A549 (cell line): ENCODE measurements at regions not wholly inside any gene's neighbourhood (a gene's known extent, or its start where the extent isn't known, plus 50 kb on each side); places are given as distances from the start of the nearest gene placed in this dataset.

Source experiments
- ATAC-seq, 2 experiments: fragments of 200-7000 bp in 1 of 2; fragments of >200 bp in 1 of 2; cut with Nextera tagmentation in 1 of 2; cut with Tn5 transposase in 1 of 2; 3 replicates each; pipeline versions ENCODE4 v1.8.0 to v1.9.1; 2018 to 2020; ENCODE audit warnings: mild to moderate bottlenecking in 1 of 2, moderate library complexity in 1 of 2
- CTCF ChIA-PET: fragments of 300-600 bp; sonication (Branson Sonifier 250); formaldehyde crosslinking; extraction: SDS; loops from one replicate; lab custom pipeline; 2021; ENCODE audit warnings: antibody characterized with exemption, inconsistent platforms; lab: Yijun Ruan, JAX
- POLR2A ChIA-PET: fragments of 350-600 bp; formaldehyde crosslinking; extraction: SDS; loops from one replicate; lab custom pipeline; 2021; ENCODE audit warnings: antibody characterized with exemption, inconsistent platforms; lab: Yijun Ruan, JAX
- DNase-seq, 2 experiments: peaks; one replicate each; pipeline versions ENCODE4 v3.0.0 to v3.0.0-alpha.2; 2011 to 2016; ENCODE audit warnings: low read depth in 1 of 2, low spot score in 1 of 2
- FAIRE-seq: peaks from 2 replicates; lab custom pipeline; 2011; peaks lifted over from hg19 to GRCh38; lab: Jason Lieb, UNC
- H3K27ac ChIP-seq, 2 experiments: fragments of >200 bp; sonication (Bioruptor Twin); formaldehyde crosslinking; 3 replicates each; pipeline ENCODE4 v1.5.1; 2016 to 2017
- H3K4me1 ChIP-seq: fragments of >200 bp; sonication (Bioruptor Twin); formaldehyde crosslinking; 3 replicates; pipeline ENCODE4 v1.6.1; 2016
- H3K4me2 ChIP-seq: fragments of >200 bp; sonication (Bioruptor Twin); formaldehyde crosslinking; 3 replicates; pipeline ENCODE4 v1.6.1; 2016
- H3K4me3 ChIP-seq: fragments of >200 bp; sonication (Bioruptor Twin); formaldehyde crosslinking; 3 replicates; pipeline ENCODE4 v1.5.1; 2016
- H3K9me3 ChIP-seq: fragments of >200 bp; sonication (Bioruptor Twin); formaldehyde crosslinking; 3 replicates; pipeline ENCODE4 v1.6.1; 2016
- ATOH8 ChIP-seq: fragments of 250-450 bp; sonication (Bioruptor Pico); IDR thresholded peaks from 2 replicates; pipeline ENCODE4 v1.5.0; 2020; ENCODE audit warnings: low read depth, mild to moderate bottlenecking, moderate library complexity
- BHLHE40 ChIP-seq: IDR thresholded peaks from 2 replicates; pipeline ENCODE4 v1.6.1; 2012; ENCODE audit warnings: low read depth, low read length, inconsistent platforms
- CBX8 ChIP-seq: fragments of 200-600 bp; sonication (generic); IDR thresholded peaks from 2 replicates; pipeline ENCODE4 v1.6.1; 2016
- CHD2 ChIP-seq: fragments of 150-350 bp; IDR thresholded peaks from 2 replicates; pipeline ENCODE4 v1.6.1; 2014; ENCODE audit warnings: low read length; ENCODE audit not compliant: partially characterized antibody
- CHD4 ChIP-seq: fragments of 200-600 bp; sonication (generic); IDR thresholded peaks from 2 replicates; pipeline ENCODE4 v1.6.1; 2016; ENCODE audit warnings: antibody characterized with exemption, mild to moderate bottlenecking, borderline replicate concordance
- CTCF ChIP-seq: fragments of >200 bp; sonication (Bioruptor Twin); formaldehyde crosslinking; IDR thresholded peaks from 3 replicates; pipeline ENCODE4 v1.5.1; 2016
- E2F6 ChIP-seq: IDR thresholded peaks from 2 replicates; pipeline ENCODE4 v1.6.1; 2012; ENCODE audit warnings: low read depth, borderline replicate concordance
- EHF ChIP-seq: fragments of 250-450 bp; sonication (Bioruptor Pico); IDR thresholded peaks from 2 replicates; pipeline ENCODE4 v1.5.0; 2020; ENCODE audit warnings: mild to moderate bottlenecking
- ELK1 ChIP-seq: fragments of 150-350 bp; IDR thresholded peaks from 2 replicates; pipeline ENCODE4 v1.6.1; 2014; ENCODE audit warnings: low read depth, mild to moderate bottlenecking, low read length
- GATA3 ChIP-seq: IDR thresholded peaks from 2 replicates; pipeline ENCODE4 v1.6.1; 2012; ENCODE audit warnings: borderline replicate concordance
- HDAC2 ChIP-seq: fragments of 200-600 bp; sonication (generic); IDR thresholded peaks from 2 replicates; pipeline ENCODE4 v1.6.1; 2016
- JUN ChIP-seq, 2 experiments: fragments of >200 bp; sonication (Bioruptor Twin); formaldehyde crosslinking; IDR thresholded peaks; 2 replicates in 1 of 2; 3 replicates in 1 of 2; pipeline ENCODE4 v1.6.1; 2016 to 2017
- JUNB ChIP-seq: fragments of >200 bp; sonication (Bioruptor Twin); formaldehyde crosslinking; IDR thresholded peaks from 2 replicates; pipeline ENCODE4 v1.6.1; 2016
- KDM1A ChIP-seq: fragments of 200-600 bp; sonication (generic); IDR thresholded peaks from 2 replicates; pipeline ENCODE4 v1.6.1; 2016; ENCODE audit warnings: low read depth, mild to moderate bottlenecking
- MAX ChIP-seq: IDR thresholded peaks from 2 replicates; pipeline ENCODE4 v1.6.1; 2012
- MAZ ChIP-seq: fragments of 150-350 bp; IDR thresholded peaks from 2 replicates; pipeline ENCODE4 v1.6.1; 2014; ENCODE audit warnings: antibody characterized with exemption, low read depth, low read length, borderline replicate concordance
- MYC ChIP-seq: IDR thresholded peaks from 2 replicates; pipeline ENCODE4 v1.6.1; 2012; ENCODE audit warnings: mild to moderate bottlenecking, inconsistent platforms, low read length, improper control_type of control experiment, borderline replicate concordance
- NFE2L2 ChIP-seq: fragments of 150-350 bp; conservative IDR thresholded peaks from 2 replicates; pipeline ENCODE4 v1.6.1; 2014; ENCODE audit warnings: low read length
- PBX3 ChIP-seq: IDR thresholded peaks from 2 replicates; pipeline ENCODE4 v1.6.1; 2012
- PHF8 ChIP-seq: fragments of 200-600 bp; sonication (generic); IDR thresholded peaks from 2 replicates; pipeline ENCODE4 v1.6.1; 2016; ENCODE audit warnings: low read depth, mild to moderate bottlenecking, antibody characterized with exemption, moderate library complexity, borderline replicate concordance
- POLR2AphosphoS2 ChIP-seq: conservative IDR thresholded peaks from 2 replicates; pipeline ENCODE4 v1.6.1; 2012; ENCODE audit warnings: low read length, improper control_type of control experiment, inconsistent platforms
- RARB ChIP-seq: fragments of 250-450 bp; sonication (Bioruptor Pico); IDR thresholded peaks from 2 replicates; pipeline ENCODE4 v1.8.0; 2021; ENCODE audit warnings: mild to moderate bottlenecking, moderate library complexity
- RCOR1 ChIP-seq: fragments of 150-350 bp; IDR thresholded peaks from 2 replicates; pipeline ENCODE4 v1.6.1; 2014; ENCODE audit warnings: antibody characterized with exemption, low read length, low read depth
- REST ChIP-seq: fragments of 200-600 bp; sonication (generic); IDR thresholded peaks from 2 replicates; pipeline ENCODE4 v1.6.1; 2016; ENCODE audit warnings: antibody characterized with exemption, mild to moderate bottlenecking, moderate library complexity
- RFX5 ChIP-seq: fragments of 450-650 bp; IDR thresholded peaks from 2 replicates; pipeline ENCODE4 v1.7.1; 2014; ENCODE audit warnings: antibody characterized with exemption, mild to moderate bottlenecking, moderate library complexity
- WGBS: methylation state at CpG from one replicate; pipeline ENCODE4 v1.1.6; 2017; ENCODE audit errors: missing lambda C conversion rate; 5-methylcytosine and 5-hydroxymethylcytosine counted together

- no peak for TF ChIP-seq NFE2L2
These were observed 2291.5 kb downstream of the PCDH9 start (continued) for GRCh38 chr13:64938660-64939059.

- FAIRE-seq (no peak), DNase-seq (no peak), ATAC-seq (no peak)
- no peak for TF ChIP-seq RFX5
- TF ChIP-seq PHF8, result no peak
- no peak for TF ChIP-seq ATOH8 (CRISPR knock-in tag)
- no peak for TF ChIP-seq E2F6
- no peak for TF ChIP-seq MAZ
- no peak for TF ChIP-seq CHD2
- TF ChIP-seq CTCF, result no peak
- no peaks in the 10 kb centered on the region for H3K9me3 ChIP-seq
- POLR2A ChIA-PET, result no interaction called here
- CTCF ChIA-PET, result no interaction called here
- 74% methylated on average over 1 of the region's 1 CpG for WGBS
- no peak overlapping the region for H3K4me2 ChIP-seq
- no peaks in the 10 kb centered on the region for H3K4me1 ChIP-seq
- H3K27ac ChIP-seq, result no peak overlapping the region
- H3K4me3 ChIP-seq, result no peak overlapping the region
These were observed 2292.8 kb downstream of the PCDH9 start for GRCh38 chr13:64937302-64937701.

- H3K4me2 ChIP-seq, result no peak overlapping the region
- 50% methylated on average over 2 of the region's 2 CpGs for WGBS
- H3K27ac ChIP-seq, result no peak overlapping the region
- H3K4me3 ChIP-seq, result no peak overlapping the region
- ATAC-seq (no peak), DNase-seq (no peak), FAIRE-seq (no peak)
- POLR2A ChIA-PET, result no interaction called here
- no peaks in the 10 kb centered on the region for H3K9me3 ChIP-seq
- CTCF ChIA-PET, result no interaction called here
- H3K4me1 ChIP-seq, result no peaks in the 10 kb centered on the region
- no peak for TF ChIP-seq GATA3
- TF ChIP-seq EHF (CRISPR knock-in tag), result no peak
- no peak for TF ChIP-seq KDM1A
- TF ChIP-seq JUNB, result no peak
These were observed 2293.3 kb downstream of the PCDH9 start for GRCh38 chr13:64936879-64937278.

- CTCF ChIA-PET, result no interaction called here
- no peak overlapping the region for H3K4me3 ChIP-seq
- no peak overlapping the region for H3K4me2 ChIP-seq
- ATAC-seq (no peak), DNase-seq (no peak), FAIRE-seq (no peak)
- no peak overlapping the region for H3K27ac ChIP-seq
- POLR2A ChIA-PET, result no interaction called here
- no peaks in the 10 kb centered on the region for H3K4me1 ChIP-seq
- H3K9me3 ChIP-seq, result no peaks in the 10 kb centered on the region
- TF ChIP-seq GATA3, result no peak
- TF ChIP-seq POLR2AphosphoS2, result no peak
- no peak for TF ChIP-seq BHLHE40
- no peak for TF ChIP-seq CBX8
- TF ChIP-seq MAX, result no peak
- TF ChIP-seq EHF (CRISPR knock-in tag), result no peak
- TF ChIP-seq RCOR1, result no peak
- TF ChIP-seq HDAC2, result no peak
- no peak for TF ChIP-seq REST
- no peak for TF ChIP-seq JUN (IDR thresholded peaks at IDR 0.05)
- TF ChIP-seq ELK1, result no peak
- no peak for TF ChIP-seq PBX3
- TF ChIP-seq MYC, result no peak
- TF ChIP-seq CHD4, result no peak
- no peak for TF ChIP-seq RARB (CRISPR knock-in tag)
These were observed 2294.7 kb downstream of the PCDH9 start for GRCh38 chr13:64935441-64935840.
